GM12865 (cell line): ENCODE measurements at regions not wholly inside any gene's neighbourhood (a gene's known extent, or its start where the extent isn't known, plus 50 kb on each side); places are given as distances from the start of the nearest gene placed in this dataset.
"Not testable (repeated sequence)": the region's sequence is repeated elsewhere in the genome, so short reads cannot be mapped to it uniquely, and the experiment has no call there.

Experiments used
- DNase-seq: peaks from one replicate; pipeline ENCODE4 v3.0.0; 2010; ENCODE audit warnings: low read depth
- H3K4me3 ChIP-seq: 2 replicates; pipeline ENCODE4 v1.5.1; 2011; ENCODE audit warnings: mild to moderate bottlenecking, low read depth, low read length, control low read depth
- TF ChIP-seq, protein P1 (sequence below): IDR thresholded peaks from 2 replicates; pipeline ENCODE4 v1.5.1; 2011; ENCODE audit warnings: low read length, control low read depth, low read depth, inconsistent platforms; ENCODE audit not compliant: insufficient read depth; ENCODE audit errors: missing control alignments

DNA sequence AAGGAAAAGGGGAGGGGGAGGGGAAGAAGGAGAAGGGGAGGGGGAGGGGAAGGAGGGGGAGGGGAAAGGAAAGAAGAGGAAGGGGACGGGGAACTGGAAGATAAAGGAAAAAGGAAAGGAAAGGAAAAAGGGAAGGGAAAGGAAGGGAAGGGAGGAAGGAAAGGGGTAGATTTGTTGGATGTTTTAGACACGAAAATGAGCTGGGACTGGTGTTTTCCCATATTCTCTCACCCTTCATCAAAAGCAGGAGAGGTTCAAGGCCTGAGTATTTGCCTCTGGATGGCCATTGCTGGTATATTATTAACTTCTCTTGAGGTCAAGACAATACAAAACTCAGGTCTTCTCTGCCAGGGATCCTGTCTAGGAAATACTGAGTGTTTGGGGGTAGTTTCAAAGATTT lies 652.7 kb downstream of the ANKRD7 start:
- DNase-seq, result no peak
- TF ChIP-seq, protein P1, sequence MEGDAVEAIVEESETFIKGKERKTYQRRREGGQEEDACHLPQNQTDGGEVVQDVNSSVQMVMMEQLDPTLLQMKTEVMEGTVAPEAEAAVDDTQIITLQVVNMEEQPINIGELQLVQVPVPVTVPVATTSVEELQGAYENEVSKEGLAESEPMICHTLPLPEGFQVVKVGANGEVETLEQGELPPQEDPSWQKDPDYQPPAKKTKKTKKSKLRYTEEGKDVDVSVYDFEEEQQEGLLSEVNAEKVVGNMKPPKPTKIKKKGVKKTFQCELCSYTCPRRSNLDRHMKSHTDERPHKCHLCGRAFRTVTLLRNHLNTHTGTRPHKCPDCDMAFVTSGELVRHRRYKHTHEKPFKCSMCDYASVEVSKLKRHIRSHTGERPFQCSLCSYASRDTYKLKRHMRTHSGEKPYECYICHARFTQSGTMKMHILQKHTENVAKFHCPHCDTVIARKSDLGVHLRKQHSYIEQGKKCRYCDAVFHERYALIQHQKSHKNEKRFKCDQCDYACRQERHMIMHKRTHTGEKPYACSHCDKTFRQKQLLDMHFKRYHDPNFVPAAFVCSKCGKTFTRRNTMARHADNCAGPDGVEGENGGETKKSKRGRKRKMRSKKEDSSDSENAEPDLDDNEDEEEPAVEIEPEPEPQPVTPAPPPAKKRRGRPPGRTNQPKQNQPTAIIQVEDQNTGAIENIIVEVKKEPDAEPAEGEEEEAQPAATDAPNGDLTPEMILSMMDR, result no peak
- no peak overlapping the region for H3K4me3 ChIP-seq

DNA sequence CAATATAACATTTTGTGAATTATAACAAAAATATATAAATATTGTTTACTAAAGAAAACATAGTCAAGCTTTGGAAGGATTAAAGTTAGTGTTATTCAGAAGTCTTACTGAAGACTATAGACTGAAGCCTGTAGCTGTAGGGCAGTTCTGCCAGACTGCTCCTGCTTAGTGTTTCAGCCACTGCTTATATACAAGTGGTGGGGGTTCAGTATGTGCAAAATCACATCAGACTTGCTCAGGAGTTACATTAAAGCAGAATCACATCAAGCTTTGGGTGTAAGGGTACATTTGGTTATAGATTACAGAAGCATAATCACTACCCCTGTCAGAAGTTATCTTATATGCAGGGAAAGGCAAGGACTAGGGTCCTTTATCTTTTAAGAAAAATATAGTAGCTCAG lies 653.8 kb downstream of the ANKRD7 start:
- TF ChIP-seq, protein P1, result no peak
- DNase-seq, result no peak
- no peak overlapping the region for H3K4me3 ChIP-seq

DNA sequence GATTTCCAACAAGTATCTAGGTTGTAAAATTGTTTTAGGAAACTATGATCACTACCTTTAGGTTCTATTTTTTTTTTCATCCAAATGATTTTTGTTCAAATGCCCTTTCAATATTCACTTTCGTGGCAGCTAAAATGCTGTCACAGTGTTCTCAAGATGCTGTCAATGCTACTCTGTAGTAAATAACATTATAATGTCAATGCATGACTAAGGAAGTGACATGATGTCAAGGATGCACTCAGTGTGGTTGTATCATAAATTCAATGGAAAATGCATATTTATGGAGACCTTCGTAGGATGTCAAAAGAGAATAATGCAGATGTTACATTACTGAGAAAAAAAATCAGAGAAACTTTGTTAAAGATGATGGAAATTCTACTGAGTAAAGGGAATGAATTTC lies 673.8 kb downstream of the ANKRD7 start:
- no peak for DNase-seq
- no peak overlapping the region for H3K4me3 ChIP-seq
- TF ChIP-seq, protein P1, result no peak

DNA sequence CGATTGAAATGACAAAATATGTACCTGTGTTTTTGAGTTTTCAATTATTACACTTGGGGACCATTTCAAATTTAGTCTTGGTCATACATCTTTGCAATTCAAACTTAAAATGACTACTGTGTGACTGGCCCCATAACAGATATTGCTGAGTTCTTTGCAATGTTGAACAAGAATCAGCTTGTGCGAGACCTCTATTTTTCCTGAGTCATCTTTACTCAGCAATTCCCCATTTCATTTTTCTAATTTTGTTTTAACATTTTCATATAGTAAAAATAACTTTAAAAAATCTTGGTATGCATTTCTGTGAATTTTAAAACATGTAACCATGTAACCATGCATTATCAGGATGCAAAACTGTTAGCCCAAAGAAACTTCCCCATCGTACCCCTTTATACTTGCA lies 678.1 kb downstream of the ANKRD7 start:
- no peak overlapping the region for H3K4me3 ChIP-seq
- no peak for DNase-seq
- TF ChIP-seq, protein P1, result no peak

GRCh38 chr7:118907911-118908527 lies 683.5 kb downstream of the ANKRD7 start:
- H3K4me3 ChIP-seq, result no peak overlapping the region
- TF ChIP-seq, protein P1, result no peak
- no peak for DNase-seq

GRCh38 chr7:118916120-118916519 lies 691.6 kb downstream of the ANKRD7 start:
- not testable (repeated sequence) for H3K4me3 ChIP-seq, DNase-seq

GRCh38 chr7:118918556-118918955 lies 694.1 kb downstream of the ANKRD7 start:
- TF ChIP-seq, protein P1, result no peak
- peak; percentile 8 for DNase-seq

More at GRCh38 chr7:118918556-118918955, 694.1 kb downstream of the ANKRD7 start:
- H3K4me3 ChIP-seq, result no peak overlapping the region
